RWPE1 (cell line): ENCODE measurements at regions not wholly inside any gene's neighbourhood (a gene's known extent, or its start where the extent isn't known, plus 50 kb on each side); places are given as distances from the start of the nearest gene placed in this dataset.
"Not testable (repeated sequence)": the region's sequence is repeated elsewhere in the genome, so short reads cannot be mapped to it uniquely, and the experiment has no call there.

ENCODE experiments used
- CTCF ChIA-PET: fragments of 350-600 bp; sonication (Branson Sonifier 250); formaldehyde crosslinking; extraction: SDS; loops from one replicate; lab custom pipeline; 2021; lab: Yijun Ruan, JAX
- POLR2A ChIA-PET: fragments of 400-600 bp; formaldehyde crosslinking; extraction: SDS; loops from one replicate; lab custom pipeline; 2020; ENCODE audit warnings: antibody characterized with exemption; ENCODE audit not compliant: low non-redundant PET; lab: Yijun Ruan, JAX
- DNase-seq: peaks from one replicate; pipeline ENCODE4 v3.0.0; 2012; ENCODE audit warnings: low spot score
- H3K27ac ChIP-seq: fragments of 450-650 bp; 2 replicates; pipeline ENCODE4 v1.5.1; 2017
- CTCF ChIP-seq: fragments of 450-650 bp; conservative IDR thresholded peaks from 2 replicates; pipeline ENCODE4 v1.5.1; 2017; ENCODE audit warnings: low read depth, mild to moderate bottlenecking

GRCh38 chr3:157916672-157917071, 189.5 kb downstream of the SHOX2 start:
- CTCF ChIA-PET = no interaction called here

DNA sequence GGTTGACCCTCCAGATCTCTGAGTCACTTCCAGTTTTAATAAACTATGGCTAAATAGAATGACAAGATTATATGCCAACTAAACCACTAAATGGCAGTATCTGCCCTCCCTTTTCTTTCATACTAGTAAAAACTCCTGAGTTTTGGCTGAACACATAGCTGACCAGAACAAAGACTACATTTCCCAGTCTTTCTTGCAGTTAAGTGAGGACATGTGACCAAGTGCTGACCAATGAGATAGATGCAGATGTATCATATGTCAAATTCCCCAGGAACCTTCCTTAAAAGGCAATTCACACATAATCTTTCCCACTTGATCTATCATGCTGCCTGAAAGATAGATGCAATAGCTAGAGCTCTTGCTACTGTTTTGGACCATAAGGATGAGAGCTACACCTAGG, 191.3 kb downstream of the SHOX2 start:
- H3K27ac ChIP-seq = no peak overlapping the region
- DNase-seq = peak; percentile 5
- ChIA-PET POLR2A (no interaction called here), CTCF (interaction anchor here (0.6 kb wide), 1 partner anchor 41 kb away, joined by 8 read pairs; no protein-coding TSS in a partner anchor)
- no peak for TF ChIP-seq CTCF

More at GRCh38 chr3:157916672-157917071, 189.5 kb downstream of the SHOX2 start:
- H3K27ac ChIP-seq = no peak overlapping the region
- TF ChIP-seq CTCF = no peak
- peak; percentile 1 for DNase-seq
- POLR2A ChIA-PET = no interaction called here

DNA sequence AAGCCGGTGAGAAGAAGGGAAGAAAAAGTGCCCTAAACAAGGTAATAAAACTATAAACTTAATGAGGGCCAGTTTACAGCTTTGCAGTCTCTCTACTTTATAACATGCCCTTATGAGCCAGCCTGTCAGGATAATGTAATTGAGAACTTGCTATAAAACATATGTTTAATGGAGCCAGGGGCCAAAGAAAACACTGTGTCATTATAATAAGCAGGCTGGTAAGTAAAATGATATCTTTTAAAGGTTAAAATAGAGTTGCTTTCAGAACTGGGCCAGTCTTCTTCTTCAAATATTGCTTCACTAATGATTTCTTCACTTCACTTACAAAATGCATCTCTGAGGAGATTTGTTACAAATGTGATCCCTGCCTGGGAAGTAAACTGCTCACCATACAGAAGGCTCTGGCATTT, 192.5 kb downstream of the SHOX2 start:
- TF ChIP-seq CTCF = no peak
- no peak for DNase-seq
- ChIA-PET POLR2A (no interaction called here), CTCF (no interaction called here)
- no peak overlapping the region for H3K27ac ChIP-seq

GRCh38 chr3:157912514-157913451, 193.4 kb downstream of the SHOX2 start:
- no peak for DNase-seq
- H3K27ac ChIP-seq = no peak overlapping the region
- POLR2A ChIA-PET = no interaction called here
- TF ChIP-seq CTCF = no peak
- CTCF ChIA-PET = no interaction called here

DNA sequence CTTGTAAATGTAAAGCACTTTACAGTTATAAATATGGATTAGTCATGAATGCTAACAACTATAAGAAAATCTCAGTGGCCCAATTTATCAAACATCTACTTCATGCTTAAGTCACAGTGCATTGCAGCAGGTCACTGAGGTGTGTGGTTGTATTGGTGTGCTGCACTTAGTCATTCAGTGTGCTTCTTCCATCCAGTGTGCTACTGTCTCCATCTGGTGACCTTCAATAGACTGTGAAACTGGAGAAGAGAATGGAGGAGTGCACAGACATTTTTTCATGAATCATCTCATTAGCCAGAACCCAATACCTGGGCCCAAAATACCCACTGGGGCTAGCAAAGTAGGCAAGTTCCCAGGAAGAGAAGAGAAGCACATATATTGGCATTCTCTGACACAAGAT, 199.6 kb downstream of the SHOX2 start:
- H3K27ac ChIP-seq = no peak overlapping the region
- POLR2A ChIA-PET = no interaction called here
- no peak for DNase-seq
- TF ChIP-seq CTCF = no peak
- CTCF ChIA-PET = interaction anchor here (0.6 kb wide), 1 partner anchor 424 kb away, joined by 3 read pairs; no protein-coding TSS in a partner anchor

DNA sequence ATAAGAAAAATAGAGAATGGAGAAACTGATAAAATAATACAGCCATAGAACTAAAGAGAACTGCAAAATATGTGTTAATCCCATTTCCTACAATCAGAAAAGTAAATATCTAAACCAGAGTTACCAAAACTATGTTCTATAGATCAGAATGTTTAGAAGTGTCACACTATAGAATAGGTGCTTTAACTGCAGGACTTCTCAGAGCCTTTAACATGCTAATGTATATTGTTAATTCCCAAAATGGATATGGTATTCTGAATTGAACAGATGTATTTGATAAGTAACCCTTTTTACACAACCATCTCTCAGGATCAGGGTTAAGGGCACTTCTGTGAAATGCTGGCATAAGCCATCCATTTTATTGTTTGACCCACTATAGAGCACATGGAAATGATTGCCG, 200.3 kb downstream of the SHOX2 start:
- no peak for DNase-seq
- POLR2A ChIA-PET = no interaction called here
- TF ChIP-seq CTCF = no peak
- no peak overlapping the region for H3K27ac ChIP-seq
- CTCF ChIA-PET = no interaction called here

DNA sequence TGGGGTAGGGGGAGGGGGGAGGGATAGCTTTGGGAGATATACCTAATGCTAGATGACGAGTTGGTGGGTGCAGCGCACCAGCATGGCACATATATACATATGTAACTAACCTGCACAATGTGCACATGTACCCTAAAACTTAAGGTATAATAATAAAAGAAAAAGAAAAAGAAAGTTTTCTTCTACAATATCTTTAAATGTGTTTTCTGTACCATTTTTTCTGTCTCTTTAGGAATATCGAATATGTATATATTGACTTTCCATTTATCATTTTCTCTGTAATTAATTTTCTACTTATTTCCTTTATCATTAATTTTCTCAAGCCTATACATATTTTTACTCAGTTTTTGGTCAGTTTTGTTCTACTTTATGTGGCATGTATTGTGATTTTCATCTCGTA, 203.5 kb downstream of the SHOX2 start:
- DNase-seq, POLR2A ChIA-PET, CTCF ChIA-PET, H3K27ac ChIP-seq: not testable (repeated sequence)
